ENCODE measurements at regions not wholly inside any gene's neighbourhood (a gene's known extent, or its start where the extent isn't known, plus 50 kb on each side); places are given as distances from the start of the nearest gene placed in this dataset.

GRCh38 chr9:16352791-16353401 lies 517.6 kb downstream of the BNC2 start:
- DNase-seq (no peak), ATAC-seq (replicated peaks) (no peak)
- Mint-ChIP-seq H3K27me3 (no peaks in the 10 kb centered on the region), H3K4me3 (no peak overlapping the region), H3K36me3 (no peaks in the 10 kb centered on the region), H3K4me1 (no peaks in the 10 kb centered on the region), H3K27ac (no peak overlapping the region), H3K9me3 (peaks cover 0 to 1% of the 10 kb centered on the region in 2 donors)

GRCh38 chr9:16356196-16356765 lies 514.2 kb downstream of the BNC2 start:
- H3K27me3 Mint-ChIP-seq: no peaks in the 10 kb centered on the region
- H3K4me3 Mint-ChIP-seq: no peak overlapping the region
- no peaks in the 10 kb centered on the region for H3K4me1 Mint-ChIP-seq
- no peak overlapping the region for H3K27ac Mint-ChIP-seq
- H3K9me3 Mint-ChIP-seq: peaks cover 3% of the 10 kb centered on the region in 2 donors
- H3K36me3 Mint-ChIP-seq: no peaks in the 10 kb centered on the region
- no peak for ATAC-seq (replicated peaks)
- no peak for DNase-seq

- H3K27me3 Mint-ChIP-seq: no peaks in the 10 kb centered on the region
- H3K27ac Mint-ChIP-seq: no peak overlapping the region
- DNase-seq (no peak), ATAC-seq (replicated peaks) (no peak)
- H3K4me3 Mint-ChIP-seq: no peak overlapping the region
- H3K36me3 Mint-ChIP-seq: no peaks in the 10 kb centered on the region
- H3K9me3 Mint-ChIP-seq: peaks cover 1 to 3% of the 10 kb centered on the region in 2 donors
- H3K4me1 Mint-ChIP-seq: no peaks in the 10 kb centered on the region
Observed at GRCh38 chr9:16357828-16358227, 512.6 kb downstream of the BNC2 start.

GRCh38 chr9:16358751-16359150 lies 511.7 kb downstream of the BNC2 start:
- no peak overlapping the region for H3K4me3 Mint-ChIP-seq
- no peaks in the 10 kb centered on the region for H3K36me3 Mint-ChIP-seq
- no peaks in the 10 kb centered on the region for H3K27me3 Mint-ChIP-seq
- peaks cover 1 to 3% of the 10 kb centered on the region in 2 donors for H3K9me3 Mint-ChIP-seq
- H3K27ac Mint-ChIP-seq: no peak overlapping the region
- DNase-seq (no peak), ATAC-seq (replicated peaks) (no peak)
- no peaks in the 10 kb centered on the region for H3K4me1 Mint-ChIP-seq
